ENCODE measurements at regions not wholly inside any gene's neighbourhood (a gene's known extent, or its start where the extent isn't known, plus 50 kb on each side); places are given as distances from the start of the nearest gene placed in this dataset.

DNA sequence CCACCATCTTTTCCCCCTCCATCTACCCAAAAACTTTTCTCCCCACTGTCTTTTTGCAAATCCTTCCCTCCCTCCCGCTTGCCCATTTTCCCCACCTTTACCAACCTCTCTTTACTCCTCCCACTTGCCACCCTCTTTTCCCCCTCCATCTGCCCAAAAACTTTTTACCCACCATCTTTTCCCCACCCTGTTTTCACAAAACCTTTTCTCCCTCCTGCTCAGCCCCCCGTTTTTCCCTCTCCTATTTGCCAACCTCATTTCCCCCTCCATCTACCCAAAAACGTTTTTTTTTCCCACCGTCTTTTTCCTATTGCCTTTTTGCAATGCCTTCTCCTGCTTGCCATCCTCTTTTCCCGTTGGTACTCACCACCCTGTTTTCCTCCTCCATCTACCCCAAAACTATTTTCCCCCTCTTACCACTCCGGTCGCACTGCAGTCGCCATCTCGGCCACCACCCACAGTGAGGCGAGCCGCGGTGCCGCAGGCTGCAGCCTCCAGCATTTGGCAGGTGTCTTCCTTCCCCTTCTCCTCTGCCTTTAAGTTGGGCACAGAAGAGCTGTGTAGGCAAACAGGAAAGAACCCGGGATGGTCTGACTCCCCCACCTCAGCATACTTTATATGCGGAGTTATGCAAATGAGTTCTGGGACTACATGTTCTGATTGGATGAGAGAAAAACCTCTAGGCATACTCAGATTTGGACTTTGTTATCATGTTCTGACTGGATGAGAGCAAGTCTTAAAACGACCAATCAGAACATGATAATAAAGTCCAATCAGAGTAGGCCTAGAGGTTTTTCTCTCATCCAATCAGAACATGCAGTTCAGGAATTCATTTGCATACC, 121.2 kb upstream of the VPREB1 start:
- TF ChIP-seq, protein P1, sequence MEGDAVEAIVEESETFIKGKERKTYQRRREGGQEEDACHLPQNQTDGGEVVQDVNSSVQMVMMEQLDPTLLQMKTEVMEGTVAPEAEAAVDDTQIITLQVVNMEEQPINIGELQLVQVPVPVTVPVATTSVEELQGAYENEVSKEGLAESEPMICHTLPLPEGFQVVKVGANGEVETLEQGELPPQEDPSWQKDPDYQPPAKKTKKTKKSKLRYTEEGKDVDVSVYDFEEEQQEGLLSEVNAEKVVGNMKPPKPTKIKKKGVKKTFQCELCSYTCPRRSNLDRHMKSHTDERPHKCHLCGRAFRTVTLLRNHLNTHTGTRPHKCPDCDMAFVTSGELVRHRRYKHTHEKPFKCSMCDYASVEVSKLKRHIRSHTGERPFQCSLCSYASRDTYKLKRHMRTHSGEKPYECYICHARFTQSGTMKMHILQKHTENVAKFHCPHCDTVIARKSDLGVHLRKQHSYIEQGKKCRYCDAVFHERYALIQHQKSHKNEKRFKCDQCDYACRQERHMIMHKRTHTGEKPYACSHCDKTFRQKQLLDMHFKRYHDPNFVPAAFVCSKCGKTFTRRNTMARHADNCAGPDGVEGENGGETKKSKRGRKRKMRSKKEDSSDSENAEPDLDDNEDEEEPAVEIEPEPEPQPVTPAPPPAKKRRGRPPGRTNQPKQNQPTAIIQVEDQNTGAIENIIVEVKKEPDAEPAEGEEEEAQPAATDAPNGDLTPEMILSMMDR (IDR thresholded peaks at IDR 0.05) = no peak
- no peak for TF ChIP-seq POLR2A (IDR thresholded peaks at IDR 0.05)
